GM18505 (cell line): ENCODE measurements at regions not wholly inside any gene's neighbourhood (a gene's known extent, or its start where the extent isn't known, plus 50 kb on each side); places are given as distances from the start of the nearest gene placed in this dataset.

Experiments
- ATAC-seq: cut with Tn5 transposase; IDR thresholded peaks from one replicate; pipeline ENCODE4 v1.9.1; 2021; ENCODE audit not compliant: unreplicated experiment
- POLR2A ChIP-seq: IDR thresholded peaks from 4 replicates; pipeline ENCODE4 v1.6.1; 2011; ENCODE audit warnings: borderline replicate concordance; ENCODE audit not compliant: insufficient read depth, insufficient read length; ENCODE audit errors: extremely low read depth

- TF ChIP-seq POLR2A, result no peak
- ATAC-seq, result no peak
Observed at GRCh38 chr4:123921339-123921738, 524.7 kb downstream of the SPRY1 start.

GRCh38 chr4:123922847-123923246 lies 526.3 kb downstream of the SPRY1 start:
- no peak for TF ChIP-seq POLR2A
- no peak for ATAC-seq

- ATAC-seq, result no peak
Observed at GRCh38 chr4:123924536-123924935, 527.9 kb downstream of the SPRY1 start.

GRCh38 chr4:123929565-123929964 lies 533.0 kb downstream of the SPRY1 start:
- TF ChIP-seq POLR2A, result no peak
- no peak for ATAC-seq

More at GRCh38 chr4:123924536-123924935, 527.9 kb downstream of the SPRY1 start:
- TF ChIP-seq POLR2A, result no peak

GRCh38 chr4:123930996-123931395 lies 534.4 kb downstream of the SPRY1 start:
- ATAC-seq, result no peak
- no peak for TF ChIP-seq POLR2A

GRCh38 chr4:123934096-123934495 lies 537.5 kb downstream of the SPRY1 start:
- TF ChIP-seq POLR2A, result no peak
- ATAC-seq, result no peak

- TF ChIP-seq POLR2A, result no peak
- ATAC-seq, result no peak
Observed at GRCh38 chr4:123936621-123937043, 540.0 kb downstream of the SPRY1 start.

GRCh38 chr4:123937581-123937980 lies 541.0 kb downstream of the SPRY1 start:
- no peak for TF ChIP-seq POLR2A
- no peak for ATAC-seq

- no peak for ATAC-seq
- no peak for TF ChIP-seq POLR2A
Observed at GRCh38 chr4:123939621-123940020, 543.0 kb downstream of the SPRY1 start.

GRCh38 chr4:123940604-123941003 lies 544.0 kb downstream of the SPRY1 start:
- TF ChIP-seq POLR2A, result no peak
- ATAC-seq, result no peak

- no peak for ATAC-seq
- TF ChIP-seq POLR2A, result no peak
Observed at GRCh38 chr4:123941306-123941705, 544.7 kb downstream of the SPRY1 start.

- no peak for ATAC-seq
- no peak for TF ChIP-seq POLR2A
Observed at GRCh38 chr4:123943976-123944375, 547.4 kb downstream of the SPRY1 start.

GRCh38 chr4:123945301-123945700 lies 548.7 kb downstream of the SPRY1 start:
- ATAC-seq, result no peak

GRCh38 chr4:123950530-123950929 lies 553.9 kb downstream of the SPRY1 start:
- no peak for TF ChIP-seq POLR2A
- no peak for ATAC-seq

More at GRCh38 chr4:123945301-123945700, 548.7 kb downstream of the SPRY1 start:
- TF ChIP-seq POLR2A, result no peak
